Testis (tissue), 2 donors: ENCODE measurements at regions not wholly inside any gene's neighbourhood (a gene's known extent, or its start where the extent isn't known, plus 50 kb on each side); places are given as distances from the start of the nearest gene placed in this dataset.
"Not testable (repeated sequence)": the region's sequence is repeated elsewhere in the genome, so short reads cannot be mapped to it uniquely, and the experiment has no call there.

Experiments used
- DNase-seq: peaks from one replicate; pipeline ENCODE4 v3.0.0-alpha.2; 2019
- H3K27ac ChIP-seq, 2 donors: fragments of 200-600 bp; sonication (generic); one replicate each; pipeline ENCODE4 v1.5.1; 2019
- H3K27me3 ChIP-seq: fragments of 200-600 bp; sonication (generic); one replicate; pipeline ENCODE4 v1.5.1; 2019
- H3K36me3 ChIP-seq: fragments of 200-600 bp; sonication (generic); one replicate; pipeline ENCODE4 v1.5.1; 2017; ENCODE audit warnings: low read depth; ENCODE audit errors: missing control alignments
- H3K4me1 ChIP-seq: fragments of 200-600 bp; sonication (generic); one replicate; pipeline ENCODE4 v1.5.1; 2019
- H3K4me3 ChIP-seq, 2 donors: fragments of 200-600 bp; sonication (generic); one replicate each; pipeline ENCODE4 v1.5.1; 2017 to 2019
- H3K9me3 ChIP-seq: fragments of 200-600 bp; sonication (generic); one replicate; pipeline ENCODE4 v1.5.1; 2017
- POLR2A ChIP-seq: fragments of 450-650 bp; IDR thresholded peaks from one replicate; pipeline ENCODE4 v1.6.1; 2017; ENCODE audit warnings: antibody characterized with exemption, mild to moderate bottlenecking, moderate library complexity
- WGBS, 2 donors: methylation state at CpG; one replicate each; pipeline ENCODE4 v1.1.5; 2018; 5-methylcytosine and 5-hydroxymethylcytosine counted together
- intact Hi-C: fragments of 100-400 bp; cut with DNase I; formaldehyde crosslinking; loops from one replicate; pipeline ENCODE4 v1.15.1; 2023; ENCODE audit warnings: low total_unique reads
- TF ChIP-seq, protein P1 (sequence below), 3 experiments: fragments of 450-650 bp in 2 of 3; fragments of 200-600 bp in 1 of 3; sonication (generic) in 1 of 3; IDR thresholded peaks; one replicate each; pipeline ENCODE4 v1.5.1; 2016 to 2019; ENCODE audit warnings: antibody characterized with exemption in 3 of 3, mild to moderate bottlenecking in 2 of 3, moderate library complexity in 1 of 3

DNA sequence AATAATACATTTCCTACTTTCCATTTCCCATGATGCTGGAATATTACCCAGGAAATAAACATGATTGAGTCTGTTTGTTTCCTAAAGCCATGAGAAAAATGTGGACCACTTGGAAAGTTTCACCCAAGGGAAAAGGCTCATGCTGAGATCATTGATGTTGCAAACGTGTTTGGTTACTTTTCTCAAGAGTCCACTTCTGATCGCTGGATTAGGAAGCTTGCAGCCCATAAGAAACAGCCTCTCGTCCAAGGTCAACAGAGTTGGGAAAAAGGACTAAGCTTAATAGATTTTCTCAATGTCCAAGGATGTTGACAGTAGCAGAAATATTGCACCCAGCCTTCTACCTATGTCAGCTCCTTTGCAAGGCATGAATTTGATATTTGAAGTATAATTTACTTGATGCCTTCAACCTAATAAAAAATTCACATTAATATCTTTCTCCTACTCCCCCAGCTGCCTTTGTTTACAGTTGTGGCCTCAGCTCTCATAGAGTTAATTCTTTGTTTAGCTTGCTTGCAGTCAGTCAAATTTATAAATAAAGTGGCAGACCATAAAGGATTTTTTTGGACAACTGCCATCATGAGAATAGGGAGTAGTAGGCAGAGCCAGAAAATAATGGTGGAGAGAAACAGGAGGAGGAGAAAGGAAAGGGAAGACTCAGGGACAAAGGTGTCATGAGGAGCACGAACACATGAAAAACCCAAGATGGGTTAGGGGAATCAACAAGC is 65.6 kb upstream of the BLTP1 start:
- TF ChIP-seq, protein P1, sequence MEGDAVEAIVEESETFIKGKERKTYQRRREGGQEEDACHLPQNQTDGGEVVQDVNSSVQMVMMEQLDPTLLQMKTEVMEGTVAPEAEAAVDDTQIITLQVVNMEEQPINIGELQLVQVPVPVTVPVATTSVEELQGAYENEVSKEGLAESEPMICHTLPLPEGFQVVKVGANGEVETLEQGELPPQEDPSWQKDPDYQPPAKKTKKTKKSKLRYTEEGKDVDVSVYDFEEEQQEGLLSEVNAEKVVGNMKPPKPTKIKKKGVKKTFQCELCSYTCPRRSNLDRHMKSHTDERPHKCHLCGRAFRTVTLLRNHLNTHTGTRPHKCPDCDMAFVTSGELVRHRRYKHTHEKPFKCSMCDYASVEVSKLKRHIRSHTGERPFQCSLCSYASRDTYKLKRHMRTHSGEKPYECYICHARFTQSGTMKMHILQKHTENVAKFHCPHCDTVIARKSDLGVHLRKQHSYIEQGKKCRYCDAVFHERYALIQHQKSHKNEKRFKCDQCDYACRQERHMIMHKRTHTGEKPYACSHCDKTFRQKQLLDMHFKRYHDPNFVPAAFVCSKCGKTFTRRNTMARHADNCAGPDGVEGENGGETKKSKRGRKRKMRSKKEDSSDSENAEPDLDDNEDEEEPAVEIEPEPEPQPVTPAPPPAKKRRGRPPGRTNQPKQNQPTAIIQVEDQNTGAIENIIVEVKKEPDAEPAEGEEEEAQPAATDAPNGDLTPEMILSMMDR (IDR thresholded peaks at IDR 0.05), result no peak
- no peak for TF ChIP-seq POLR2A
- Histone ChIP-seq H3K27me3 (no peaks in the 10 kb centered on the region), H3K36me3 (no peaks in the 10 kb centered on the region), H3K4me3 (no peak overlapping the region), H3K4me1 (no peaks in the 10 kb centered on the region), H3K9me3 (no peaks in the 10 kb centered on the region), H3K27ac (no peak overlapping the region)
- no peak for DNase-seq
- intact Hi-C loops, result no loop called here
- WGBS, 2 donors, result 42 to 45% methylated on average over 4 of the region's 4 CpGs

DNA sequence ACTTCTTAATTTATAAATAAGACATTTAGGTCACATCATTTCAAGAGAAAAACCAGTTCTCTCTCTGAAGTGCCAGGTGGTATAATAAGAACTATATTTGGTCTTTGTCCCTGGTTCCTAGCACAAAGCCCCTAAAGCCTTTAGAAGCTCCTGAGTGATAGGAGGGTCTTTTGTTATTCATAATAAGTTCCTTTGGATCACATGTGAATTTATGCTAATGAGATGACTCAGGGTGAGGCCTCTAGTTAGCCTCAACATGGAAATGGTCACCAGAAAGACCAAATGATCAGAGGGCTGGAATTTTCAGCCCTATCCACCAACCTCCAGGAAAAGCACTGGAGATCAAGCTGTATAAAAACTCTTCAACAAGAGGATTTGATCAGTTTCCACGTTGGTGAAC is 68.1 kb upstream of the BLTP1 start:
- Histone ChIP-seq H3K36me3 (no peaks in the 10 kb centered on the region), H3K9me3 (no peaks in the 10 kb centered on the region), H3K4me3 (no peak overlapping the region), H3K4me1 (no peaks in the 10 kb centered on the region), H3K27ac (no peak overlapping the region), H3K27me3 (no peaks in the 10 kb centered on the region)
- intact Hi-C loops, result no loop called here
- no peak for DNase-seq
- WGBS, 2 donors, result 8 to 67% methylated on average over 1 of the region's 1 CpG
- TF ChIP-seq, protein P1 (IDR thresholded peaks at IDR 0.05), result no peak
- no peak for TF ChIP-seq POLR2A

DNA sequence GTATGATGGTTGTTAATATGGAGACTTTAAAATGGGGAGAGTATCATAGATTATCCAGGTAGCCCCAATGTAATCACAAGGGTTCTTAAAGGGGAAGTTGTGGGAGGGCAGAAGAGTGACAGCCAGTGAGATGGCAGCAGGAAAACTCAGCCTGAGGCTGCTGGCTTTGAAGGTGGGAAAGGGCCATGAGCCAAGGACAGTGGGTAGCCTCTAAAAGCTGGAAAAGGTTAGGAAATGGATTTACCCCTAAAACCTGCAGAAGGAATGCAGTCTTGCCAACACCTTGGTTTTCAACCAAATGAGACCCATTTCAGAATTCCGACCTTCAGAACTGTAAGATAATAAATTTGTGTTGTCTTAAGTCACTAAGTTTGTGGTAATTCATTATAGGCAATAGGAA is 68.8 kb upstream of the BLTP1 start:
- Histone ChIP-seq H3K27me3 (no peaks in the 10 kb centered on the region), H3K27ac (no peak overlapping the region), H3K4me1 (no peaks in the 10 kb centered on the region), H3K4me3 (no peak overlapping the region), H3K9me3 (no peaks in the 10 kb centered on the region), H3K36me3 (no peaks in the 10 kb centered on the region)
- intact Hi-C loops, result no loop called here
- DNase-seq, result no peak
- TF ChIP-seq POLR2A, result no peak
- TF ChIP-seq, protein P1 (IDR thresholded peaks at IDR 0.05), result no peak
- 89 to 95% methylated on average over 1 of the region's 1 CpG for WGBS, 2 donors

DNA sequence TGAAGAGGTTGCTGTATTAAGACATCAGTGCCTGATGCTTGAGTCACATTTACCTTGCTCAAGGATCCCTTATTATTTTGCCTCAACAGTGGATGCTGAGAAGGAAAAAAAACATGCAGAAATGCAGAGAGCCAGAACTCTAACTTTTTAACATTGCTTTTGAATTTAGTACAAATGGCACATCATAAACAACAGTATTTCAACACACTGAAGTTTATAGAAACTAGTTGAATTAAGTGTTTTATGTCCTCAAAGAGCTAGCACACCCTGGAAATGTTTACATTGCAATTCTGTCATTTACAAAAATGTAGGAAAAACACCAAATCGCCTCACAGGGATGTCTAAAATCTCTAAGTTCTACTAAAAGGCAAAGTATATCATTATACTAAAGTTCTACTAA is 69.5 kb upstream of the BLTP1 start:
- 84 to 91% methylated on average over 1 of the region's 1 CpG for WGBS, 2 donors
- TF ChIP-seq, protein P1 (IDR thresholded peaks at IDR 0.05), result no peak
- no peak for TF ChIP-seq POLR2A
- DNase-seq, result no peak

DNA sequence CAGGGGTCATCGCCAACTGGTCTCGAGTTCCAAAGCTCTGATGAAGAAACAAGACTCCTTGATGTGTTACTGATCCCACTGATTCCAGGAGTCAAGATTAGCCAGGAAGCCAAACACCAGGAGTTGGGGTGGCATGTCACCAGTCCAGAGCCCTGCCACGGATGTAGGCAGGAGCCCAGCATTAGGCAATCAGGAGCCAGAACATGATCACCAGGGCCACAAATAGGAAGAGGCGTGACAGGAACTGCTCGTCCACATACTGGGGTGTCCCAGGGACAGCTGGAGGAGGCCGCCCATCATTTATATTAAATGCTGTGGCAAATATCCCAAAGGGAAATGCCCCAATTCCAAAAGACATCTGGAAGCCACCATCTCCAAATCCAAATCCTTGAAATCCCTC is 74.5 kb upstream of the BLTP1 start:
- H3K36me3 ChIP-seq, H3K4me3 ChIP-seq, H3K9me3 ChIP-seq, H3K27ac ChIP-seq, intact Hi-C loops, H3K4me1 ChIP-seq, DNase-seq, H3K27me3 ChIP-seq: not testable (repeated sequence)
- WGBS, 2 donors, result 76 to 86% methylated on average over 6 of the region's 6 CpGs

More for the DNA sequence above, 69.5 kb upstream of the BLTP1 start:
- no peak overlapping the region for H3K4me3 ChIP-seq
- intact Hi-C loops, result no loop called here
- H3K27me3 ChIP-seq, result no peaks in the 10 kb centered on the region
- no peaks in the 10 kb centered on the region for H3K36me3 ChIP-seq
- no peaks in the 10 kb centered on the region for H3K4me1 ChIP-seq
- no peak overlapping the region for H3K27ac ChIP-seq
- no peaks in the 10 kb centered on the region for H3K9me3 ChIP-seq

DNA sequence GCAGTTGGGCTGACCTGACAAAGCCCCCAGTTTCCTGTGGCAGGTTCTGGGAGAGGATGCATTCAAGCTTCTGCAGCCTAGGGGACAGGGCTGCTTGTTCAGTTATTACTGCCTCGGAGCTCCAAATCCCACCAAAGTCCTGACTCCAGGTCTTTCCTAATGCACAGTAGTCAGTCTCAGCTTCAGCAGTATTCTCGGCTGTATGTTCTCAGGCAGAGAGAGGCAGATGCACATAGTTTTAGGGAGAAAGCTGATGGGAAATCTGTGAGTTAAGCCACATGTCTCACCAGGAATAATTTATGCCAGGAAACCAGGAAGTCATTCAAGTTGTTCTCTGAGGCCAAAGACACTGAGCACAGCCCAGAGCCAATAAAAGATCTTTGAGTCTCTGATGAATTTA is 75.3 kb upstream of the BLTP1 start:
- H3K36me3 ChIP-seq, H3K27ac ChIP-seq, H3K4me3 ChIP-seq, DNase-seq, H3K9me3 ChIP-seq, H3K27me3 ChIP-seq, H3K4me1 ChIP-seq, intact Hi-C loops: not testable (repeated sequence)
- WGBS, 2 donors, result 20 to 38% methylated on average over 1 of the region's 2 CpGs
